ENCODE measurements at regions not wholly inside any gene's neighbourhood (a gene's known extent, or its start where the extent isn't known, plus 50 kb on each side); places are given as distances from the start of the nearest gene placed in this dataset.

- TF ChIP-seq CTCF (IDR thresholded peaks at IDR 0.05) (no peak), POLR2A (IDR thresholded peaks at IDR 0.05) (no peak)
Measured at GRCh38 chr1:81237473-81238089, 563.2 kb upstream of the ADGRL2 start.

Data from right lobe of liver (tissue), 4 donors.